GM18508 (cell line): ENCODE measurements at regions not wholly inside any gene's neighbourhood (a gene's known extent, or its start where the extent isn't known, plus 50 kb on each side); places are given as distances from the start of the nearest gene placed in this dataset.
A peak's percentile ranks its signal among the peaks of the same experiment; 100 is the strongest.
"Not testable (repeated sequence)": the region's sequence is repeated elsewhere in the genome, so short reads cannot be mapped to it uniquely, and the experiment has no call there.

ENCODE experiments used
- ATAC-seq: cut with Tn5 transposase; IDR thresholded peaks from one replicate; pipeline ENCODE4 v1.9.1; 2021; ENCODE audit warnings: moderate number of reproducible peaks; ENCODE audit not compliant: insufficient read depth, unreplicated experiment

GRCh38 chr2:209141818-209142217 is 282.0 kb upstream of the MAP2 start:
- no peak for ATAC-seq

GRCh38 chr2:209145220-209145691 is 278.6 kb upstream of the MAP2 start:
- ATAC-seq = not testable (repeated sequence)

GRCh38 chr2:209145941-209146681 is 277.7 kb upstream of the MAP2 start:
- no peak for ATAC-seq

DNA sequence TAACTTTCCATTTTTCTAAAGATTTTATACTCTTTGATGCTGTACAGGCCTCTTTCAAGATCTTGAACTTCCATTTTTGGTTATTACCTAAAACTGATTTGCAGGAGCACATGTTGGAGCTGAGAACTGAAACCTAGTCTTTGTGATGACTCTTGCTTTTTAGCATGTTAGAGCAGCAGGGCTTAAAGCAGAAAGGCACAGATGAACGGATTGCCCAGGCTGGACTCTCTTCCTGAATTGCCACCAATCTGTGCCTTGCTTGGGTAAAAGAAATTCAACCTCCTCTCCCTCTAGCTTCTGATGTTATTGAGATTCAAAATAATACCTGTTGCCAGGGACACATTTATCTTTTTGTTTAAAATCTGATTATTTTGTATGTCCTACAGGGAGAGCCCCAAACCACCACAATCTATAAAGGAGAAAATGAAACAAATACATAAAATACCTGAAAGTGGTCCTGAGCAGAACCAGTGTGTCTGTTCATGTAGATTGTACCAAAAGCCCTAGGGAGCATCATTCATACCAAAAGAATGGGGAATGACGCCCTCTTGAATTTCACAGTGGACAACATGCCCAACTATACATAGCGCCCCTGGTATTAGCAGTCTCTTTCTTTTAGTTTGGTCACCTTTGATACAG is 277.0 kb upstream of the MAP2 start:
- ATAC-seq = no peak

DNA sequence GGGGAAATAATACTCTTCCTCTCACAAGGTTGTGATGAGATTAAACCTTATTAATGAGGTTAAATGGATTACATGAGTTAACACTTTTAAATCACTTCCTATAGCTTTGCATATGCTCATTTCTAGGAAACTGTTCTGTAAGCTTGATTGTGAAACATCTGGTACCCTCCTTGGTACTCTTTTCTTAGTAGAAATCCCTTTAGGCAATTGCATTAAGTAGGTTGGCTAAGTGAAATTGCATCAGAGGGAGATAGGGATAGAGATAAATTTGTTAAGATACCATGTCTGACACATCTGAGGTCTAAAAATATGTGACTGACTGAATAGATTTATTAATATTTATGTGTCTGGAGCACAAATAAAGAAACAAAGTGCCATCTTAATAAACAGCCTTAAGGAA is 275.9 kb upstream of the MAP2 start:
- no peak for ATAC-seq

DNA sequence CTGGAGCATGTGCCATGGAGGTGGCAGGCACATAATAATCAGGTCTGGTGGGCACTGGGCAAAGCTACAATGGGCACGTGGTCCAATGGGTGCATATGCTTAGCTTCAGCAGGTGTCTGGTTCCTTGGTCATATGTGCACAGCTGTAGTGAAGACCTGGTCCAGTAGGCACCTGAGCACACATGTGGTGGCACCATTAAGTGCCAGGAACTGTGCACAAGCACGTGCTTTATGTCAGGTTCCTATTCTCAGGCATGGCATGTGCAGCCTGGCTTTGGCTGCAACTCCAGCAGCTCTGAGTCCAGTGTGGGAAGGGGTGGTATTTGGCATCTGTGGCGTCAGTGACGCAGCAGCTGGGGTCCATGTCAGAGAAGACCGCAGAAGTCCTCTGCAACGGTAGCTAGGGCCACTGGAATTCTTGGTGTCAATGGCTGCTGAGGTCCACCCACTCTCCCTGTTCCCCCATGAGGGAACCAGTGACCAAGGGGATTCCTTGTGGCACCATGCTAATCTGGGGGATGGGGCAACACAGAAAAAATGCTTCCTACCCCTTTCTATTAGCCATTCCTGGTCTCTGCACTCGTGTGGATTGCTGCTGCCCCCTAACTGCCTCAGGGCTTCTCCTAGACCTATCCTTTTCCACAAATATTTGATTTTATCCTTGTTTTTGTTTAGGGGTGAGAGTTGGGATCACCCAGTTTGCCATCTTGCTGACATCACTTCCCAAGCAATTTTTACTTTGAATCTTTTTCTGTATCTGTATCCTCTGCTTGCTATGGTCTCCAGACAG is 262.9 kb upstream of the MAP2 start:
- no peak for ATAC-seq

DNA sequence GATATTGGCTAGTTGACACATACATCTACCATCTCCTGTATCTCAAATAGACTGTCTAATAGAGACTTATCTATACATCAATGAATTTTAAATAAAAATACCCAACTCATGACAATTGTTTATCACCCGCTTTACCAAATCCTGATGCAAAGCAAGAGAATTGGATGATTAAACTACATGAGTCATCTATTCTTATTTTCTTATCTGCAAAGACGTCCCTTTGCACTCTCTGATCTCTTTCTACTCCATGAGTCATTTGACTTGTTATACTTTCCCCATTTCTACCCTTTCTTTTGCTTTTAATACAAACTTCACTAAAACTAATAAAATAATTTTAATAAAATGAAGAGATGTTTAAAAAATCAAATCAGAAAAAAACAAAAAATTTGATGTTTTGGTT is 261.7 kb upstream of the MAP2 start:
- no peak for ATAC-seq

DNA sequence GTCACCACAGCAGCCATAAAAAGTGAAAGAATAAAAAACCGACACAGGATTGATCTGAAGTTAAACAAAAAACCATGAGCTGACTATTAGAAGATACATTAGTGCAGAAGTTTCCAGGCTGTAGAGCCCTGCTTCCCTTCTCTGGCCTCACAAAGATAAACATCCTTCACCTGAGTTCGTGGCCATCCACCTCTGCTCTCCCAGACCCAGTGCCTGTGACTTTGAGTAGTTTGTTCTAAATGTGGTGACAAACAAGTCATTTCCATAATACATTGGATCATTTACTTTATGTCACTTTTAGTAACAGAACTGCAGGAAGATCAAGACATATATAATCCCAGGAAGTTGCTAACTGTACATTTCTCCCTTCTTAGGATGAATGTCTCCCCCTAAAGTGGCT is 241.9 kb upstream of the MAP2 start:
- no peak for ATAC-seq

- not testable (repeated sequence) for ATAC-seq
Measured at GRCh38 chr2:209186886-209187285, 237.0 kb upstream of the MAP2 start.

GRCh38 chr2:209189893-209190292 is 234.0 kb upstream of the MAP2 start:
- no peak for ATAC-seq

DNA sequence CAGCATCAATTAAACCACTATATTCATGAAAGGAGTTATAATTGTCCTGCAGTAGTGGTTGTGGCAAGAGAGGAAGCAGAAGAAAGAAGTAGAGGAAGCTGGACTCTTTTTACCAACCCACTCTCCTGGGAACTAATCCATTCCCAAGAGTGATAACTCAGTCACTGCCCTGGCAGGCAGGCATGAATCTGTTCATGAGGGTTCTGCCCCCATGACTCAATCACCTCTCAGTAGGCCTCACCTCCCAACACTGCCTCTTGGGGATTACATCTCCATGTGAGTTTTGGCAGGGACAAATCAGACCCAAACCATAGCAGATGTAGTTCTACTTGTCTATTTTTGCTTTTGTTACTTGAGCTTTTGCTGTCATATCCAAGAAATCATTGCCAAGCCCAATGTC is 232.7 kb upstream of the MAP2 start:
- no peak for ATAC-seq

DNA sequence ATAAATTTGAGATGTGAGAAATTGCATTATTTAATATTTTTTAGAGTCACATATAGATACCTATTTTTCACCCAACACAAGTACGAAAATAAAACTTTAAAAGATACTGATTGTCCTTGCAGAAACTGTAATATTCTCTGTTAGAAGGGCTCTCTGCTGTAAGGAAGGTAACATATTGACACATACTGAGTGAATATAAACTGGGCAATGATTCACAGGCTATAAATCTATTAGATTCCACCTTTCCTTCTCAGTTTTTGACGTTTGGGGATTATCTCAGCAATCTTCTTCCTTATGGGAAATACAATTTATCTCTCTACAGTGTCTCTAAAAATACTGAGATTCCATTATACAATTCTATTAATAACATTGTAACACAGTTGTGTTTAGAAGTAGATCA is 229.1 kb upstream of the MAP2 start:
- ATAC-seq = no peak

DNA sequence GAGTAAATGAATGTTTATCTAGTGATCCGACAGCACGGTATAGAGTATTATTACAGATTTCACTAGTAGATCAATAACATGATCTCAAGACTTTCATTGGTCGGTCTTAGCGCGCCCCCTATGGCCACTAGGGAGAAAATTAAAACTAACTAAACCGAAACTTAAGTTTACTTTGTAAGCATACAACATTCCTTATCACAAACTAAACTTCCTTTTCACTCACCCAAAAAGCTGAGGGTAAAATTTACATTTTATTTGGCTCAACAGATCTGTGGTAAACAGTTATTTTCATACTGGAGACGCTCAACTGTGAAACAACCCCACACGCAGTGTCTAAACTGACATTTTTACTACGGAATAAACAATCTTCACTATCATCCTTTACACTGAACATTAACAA is 215.6 kb upstream of the MAP2 start:
- peak; percentile 45 for ATAC-seq

GRCh38 chr2:209209943-209210342 is 213.9 kb upstream of the MAP2 start:
- ATAC-seq = no peak

DNA sequence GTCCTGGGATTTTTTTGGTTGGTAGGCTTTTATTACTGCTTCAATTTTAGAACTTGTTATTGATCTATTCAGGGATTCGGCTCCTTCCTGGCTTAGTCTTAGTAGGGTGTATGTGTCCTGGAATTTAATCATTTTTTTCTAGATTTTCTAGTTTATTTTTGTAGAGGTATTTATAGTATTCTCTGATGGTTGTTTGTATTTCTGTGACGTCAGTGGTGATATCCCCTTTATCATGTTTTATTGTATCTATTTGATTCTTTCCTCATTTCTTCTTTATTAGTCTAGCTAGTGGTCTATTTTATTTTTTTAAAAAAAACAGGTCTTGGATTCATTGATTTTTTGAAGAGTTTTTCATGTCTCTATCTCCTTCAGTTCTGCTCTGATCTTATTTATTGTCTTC is 193.3 kb upstream of the MAP2 start:
- ATAC-seq = no peak

DNA sequence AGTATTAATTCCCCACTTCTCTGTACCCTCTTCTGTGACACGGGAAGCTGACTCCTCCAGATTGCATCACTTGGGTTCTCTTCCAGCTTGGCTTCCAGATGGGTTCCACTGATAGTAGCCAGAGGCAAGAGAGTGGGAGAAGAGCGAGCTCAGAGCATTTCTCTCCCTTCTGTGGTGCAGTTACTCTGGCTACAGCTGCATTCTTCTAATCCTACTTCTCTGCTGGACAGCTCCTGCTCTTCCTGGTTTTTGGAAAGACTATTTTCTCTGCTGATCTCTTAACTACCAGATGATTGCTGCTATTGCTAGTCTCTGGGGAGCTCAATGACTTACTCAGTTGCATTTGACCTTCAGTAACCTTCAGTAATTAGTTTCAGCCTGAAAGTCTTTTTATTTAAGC is 187.5 kb upstream of the MAP2 start:
- ATAC-seq = no peak

GRCh38 chr2:209238765-209239584 is 184.9 kb upstream of the MAP2 start:
- no peak for ATAC-seq

DNA sequence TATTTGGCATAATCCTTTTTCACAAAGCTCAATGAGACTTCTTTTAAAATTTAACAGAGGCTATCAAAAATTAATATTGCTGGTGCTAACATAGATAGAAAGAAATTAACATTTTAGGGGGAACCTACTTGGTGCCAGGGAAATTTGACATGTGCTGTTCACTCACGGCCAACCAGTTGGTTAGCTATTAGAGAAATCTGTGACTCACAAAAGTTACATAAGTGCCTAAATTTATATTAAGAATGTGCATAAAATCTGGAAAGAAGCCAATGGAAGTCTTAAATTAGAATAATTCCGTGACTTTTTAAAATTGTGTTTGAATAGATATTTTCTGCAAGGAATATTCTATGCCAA is 184.3 kb upstream of the MAP2 start:
- ATAC-seq = no peak

GRCh38 chr2:209240204-209240603 is 183.6 kb upstream of the MAP2 start:
- ATAC-seq = no peak

GRCh38 chr2:209253544-209253943 is 170.3 kb upstream of the MAP2 start:
- ATAC-seq = no peak

GRCh38 chr2:209259767-209260166 is 164.1 kb upstream of the MAP2 start:
- no peak for ATAC-seq
